Epithelial cell of esophagus (primary cell): ENCODE measurements at regions not wholly inside any gene's neighbourhood (a gene's known extent, or its start where the extent isn't known, plus 50 kb on each side); places are given as distances from the start of the nearest gene placed in this dataset.

ENCODE experiments used
- DNase-seq: peaks from one replicate; pipeline ENCODE4 v3.0.0; 2010; ENCODE audit warnings: low read depth
- H3K4me3 ChIP-seq: 2 replicates; pipeline ENCODE4 v1.5.1; 2011; ENCODE audit warnings: mild to moderate bottlenecking, low read length, control low read depth
- TF ChIP-seq, protein P1 (sequence below): IDR thresholded peaks from 2 replicates; pipeline ENCODE4 v1.5.1; 2011; ENCODE audit warnings: low read depth, mild to moderate bottlenecking, low read length, control low read depth, inconsistent platforms; ENCODE audit not compliant: insufficient read depth; ENCODE audit errors: missing control alignments

DNA sequence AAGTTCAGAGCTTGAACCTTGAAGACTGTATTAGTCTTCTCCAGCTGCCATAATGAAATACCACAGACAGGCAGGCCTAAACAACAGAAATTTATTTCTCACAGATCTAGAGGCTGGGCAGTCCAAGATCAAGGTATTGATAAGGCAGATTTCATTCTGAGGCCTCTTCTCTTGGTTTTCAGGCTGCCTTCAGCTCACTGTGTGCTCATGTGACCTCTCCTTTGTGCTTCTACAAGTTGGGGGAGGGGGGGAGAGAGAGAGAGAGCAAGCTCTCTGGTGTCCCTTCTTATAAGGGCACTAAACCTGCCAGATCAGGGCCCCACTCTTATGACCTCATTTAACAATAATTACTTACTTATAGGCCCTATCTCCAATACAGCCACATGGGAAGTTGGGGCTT is 102.6 kb upstream of the RSPO3 start:
- DNase-seq: no peak
- TF ChIP-seq, protein P1, sequence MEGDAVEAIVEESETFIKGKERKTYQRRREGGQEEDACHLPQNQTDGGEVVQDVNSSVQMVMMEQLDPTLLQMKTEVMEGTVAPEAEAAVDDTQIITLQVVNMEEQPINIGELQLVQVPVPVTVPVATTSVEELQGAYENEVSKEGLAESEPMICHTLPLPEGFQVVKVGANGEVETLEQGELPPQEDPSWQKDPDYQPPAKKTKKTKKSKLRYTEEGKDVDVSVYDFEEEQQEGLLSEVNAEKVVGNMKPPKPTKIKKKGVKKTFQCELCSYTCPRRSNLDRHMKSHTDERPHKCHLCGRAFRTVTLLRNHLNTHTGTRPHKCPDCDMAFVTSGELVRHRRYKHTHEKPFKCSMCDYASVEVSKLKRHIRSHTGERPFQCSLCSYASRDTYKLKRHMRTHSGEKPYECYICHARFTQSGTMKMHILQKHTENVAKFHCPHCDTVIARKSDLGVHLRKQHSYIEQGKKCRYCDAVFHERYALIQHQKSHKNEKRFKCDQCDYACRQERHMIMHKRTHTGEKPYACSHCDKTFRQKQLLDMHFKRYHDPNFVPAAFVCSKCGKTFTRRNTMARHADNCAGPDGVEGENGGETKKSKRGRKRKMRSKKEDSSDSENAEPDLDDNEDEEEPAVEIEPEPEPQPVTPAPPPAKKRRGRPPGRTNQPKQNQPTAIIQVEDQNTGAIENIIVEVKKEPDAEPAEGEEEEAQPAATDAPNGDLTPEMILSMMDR: no peak
- no peak overlapping the region for H3K4me3 ChIP-seq

DNA sequence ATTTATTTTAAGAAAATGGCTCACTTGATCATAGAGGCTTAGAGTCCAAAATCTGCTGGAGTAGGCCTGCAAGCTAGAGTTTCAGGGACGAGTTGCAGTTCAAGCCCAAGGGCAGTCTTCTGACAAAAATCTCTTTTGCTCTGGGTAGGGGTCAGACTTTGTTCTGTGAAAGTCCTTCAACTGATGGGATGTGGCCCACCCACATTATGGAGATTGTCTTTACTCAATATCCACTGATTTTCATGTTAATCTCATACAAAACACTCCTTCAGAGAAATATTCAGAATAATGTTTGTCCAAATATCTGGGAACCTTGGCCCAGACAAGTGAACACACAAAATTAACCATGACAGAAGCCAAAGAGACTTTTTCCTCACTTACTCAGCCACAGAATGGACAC is 98.6 kb upstream of the RSPO3 start:
- DNase-seq: no peak
- H3K4me3 ChIP-seq: no peak overlapping the region
- TF ChIP-seq, protein P1: no peak

DNA sequence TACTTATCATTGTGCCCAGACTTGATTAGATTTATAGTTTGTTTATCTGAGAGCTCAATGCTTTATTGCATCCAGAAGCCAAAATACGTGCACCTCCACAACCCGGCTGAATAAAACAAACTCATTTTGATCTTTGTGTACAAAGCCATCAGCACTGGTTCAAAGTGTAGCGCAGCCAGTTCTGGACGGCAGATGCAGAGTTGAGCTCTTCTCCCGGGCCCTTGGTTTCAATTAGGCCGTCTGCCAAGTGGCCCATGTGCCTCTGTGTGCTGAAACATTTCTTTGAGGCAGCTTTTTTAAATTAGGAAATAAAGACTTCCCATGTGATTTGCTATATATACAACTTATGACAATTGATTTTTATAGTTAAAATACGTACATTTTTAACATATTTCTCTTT is 96.2 kb upstream of the RSPO3 start:
- TF ChIP-seq, protein P1: no peak
- no peak for DNase-seq
- no peak overlapping the region for H3K4me3 ChIP-seq

DNA sequence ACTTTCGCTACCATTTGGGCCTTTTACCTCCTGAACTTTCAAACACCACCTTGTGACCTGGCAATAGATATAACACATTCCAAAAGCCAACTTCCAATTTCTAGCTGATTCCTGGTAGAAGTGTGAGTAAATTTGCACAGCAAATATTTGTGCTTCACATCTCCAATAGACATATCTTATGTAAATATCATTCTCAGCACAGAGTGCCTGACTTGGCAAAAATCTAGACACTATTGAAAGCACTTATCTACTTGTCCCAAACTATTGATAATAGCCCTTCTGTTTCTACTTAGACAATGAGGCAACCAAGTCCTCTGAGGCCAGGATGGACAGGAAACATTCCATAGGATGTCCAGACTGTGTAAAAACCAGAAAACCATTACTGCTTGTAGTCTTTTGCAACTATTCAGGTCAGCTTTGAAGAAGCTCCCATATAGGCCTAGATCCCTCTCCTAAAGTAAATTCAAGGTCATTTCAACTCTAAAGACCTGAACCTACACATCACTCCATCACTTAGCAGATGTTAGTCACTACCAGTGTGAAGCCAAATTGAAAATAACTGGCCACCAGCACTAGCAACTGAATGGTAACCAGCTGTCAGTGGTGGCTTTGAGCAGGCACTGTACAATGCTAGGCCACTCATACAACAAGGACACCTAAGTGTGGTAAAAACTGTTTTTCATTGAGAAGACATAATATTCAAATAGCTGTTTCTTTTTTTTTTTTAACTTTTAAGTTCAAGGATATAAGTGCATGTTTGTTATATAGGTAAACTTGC is 95.3 kb upstream of the RSPO3 start:
- TF ChIP-seq, protein P1: no peak
- H3K4me3 ChIP-seq: no peak overlapping the region
- DNase-seq: no peak

DNA sequence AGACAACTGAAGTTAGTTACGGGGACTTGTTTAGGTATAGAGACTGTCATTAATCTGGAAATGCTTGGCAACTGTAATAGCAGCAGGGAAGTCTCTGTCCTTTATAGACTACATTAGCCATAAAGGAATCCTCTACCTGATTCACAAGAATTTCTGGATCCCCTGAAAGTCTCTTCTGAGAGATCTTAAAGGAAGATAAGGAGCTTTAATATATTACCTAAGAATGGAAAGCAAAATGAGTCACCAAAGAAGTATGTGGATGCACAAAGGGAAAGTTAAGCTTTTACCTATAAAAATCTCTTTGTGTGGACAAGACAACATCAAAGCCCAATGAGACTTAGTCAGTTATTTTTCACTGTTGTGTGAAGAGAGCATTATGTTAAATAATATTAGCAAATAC is 92.2 kb upstream of the RSPO3 start:
- no peak overlapping the region for H3K4me3 ChIP-seq
- TF ChIP-seq, protein P1: no peak
- peak; percentile 54 for DNase-seq

DNA sequence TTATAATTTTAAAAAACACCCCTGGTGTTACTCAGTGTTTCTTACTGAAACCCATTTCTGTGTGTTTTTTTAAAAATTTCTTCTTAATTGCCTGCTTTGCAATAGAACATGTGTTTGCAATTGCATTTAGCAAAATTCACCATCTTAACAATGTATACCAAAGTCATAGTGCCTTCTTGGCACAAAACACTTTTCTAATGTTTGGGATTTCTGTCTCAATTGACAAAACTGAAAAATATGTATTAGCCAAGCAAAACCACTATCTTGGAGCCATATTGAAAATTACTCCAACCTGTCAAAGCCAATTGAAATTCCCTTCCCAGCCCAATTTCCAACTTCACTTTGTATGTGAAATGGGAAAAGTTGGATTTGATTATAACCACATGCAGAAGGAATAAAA is 88.4 kb upstream of the RSPO3 start:
- H3K4me3 ChIP-seq: no peak overlapping the region
- TF ChIP-seq, protein P1: no peak
- DNase-seq: no peak

DNA sequence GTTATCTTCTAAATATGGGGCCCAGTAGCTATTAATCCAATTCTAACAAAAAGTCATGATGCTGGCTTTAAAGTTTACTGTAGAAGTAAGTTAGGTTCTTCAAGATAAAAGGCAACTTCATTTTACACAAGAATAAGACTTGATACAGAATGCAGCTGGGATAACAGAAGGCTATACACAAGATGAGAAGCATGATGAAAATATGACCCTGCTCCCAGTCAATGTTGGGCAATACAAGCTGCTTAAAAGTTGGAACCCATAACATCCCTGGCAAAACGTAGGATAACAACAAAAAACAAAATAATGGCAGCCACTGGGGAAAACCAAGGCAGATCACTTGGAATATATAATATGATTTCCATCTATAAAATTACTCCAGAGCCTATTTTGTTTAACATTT is 87.6 kb upstream of the RSPO3 start:
- no peak overlapping the region for H3K4me3 ChIP-seq
- TF ChIP-seq, protein P1: no peak
- no peak for DNase-seq
